HG02798 (cell line): ENCODE measurements at regions not wholly inside any gene's neighbourhood (a gene's known extent, or its start where the extent isn't known, plus 50 kb on each side); places are given as distances from the start of the nearest gene placed in this dataset.
"Not testable (repeated sequence)": the region's sequence is repeated elsewhere in the genome, so short reads cannot be mapped to it uniquely, and the experiment has no call there.

Experiments
- ATAC-seq: cut with Tn5 transposase; IDR thresholded peaks from one replicate; pipeline ENCODE4 v1.9.1; 2021; ENCODE audit warnings: mild to moderate bottlenecking; ENCODE audit not compliant: unreplicated experiment, poor library complexity

DNA sequence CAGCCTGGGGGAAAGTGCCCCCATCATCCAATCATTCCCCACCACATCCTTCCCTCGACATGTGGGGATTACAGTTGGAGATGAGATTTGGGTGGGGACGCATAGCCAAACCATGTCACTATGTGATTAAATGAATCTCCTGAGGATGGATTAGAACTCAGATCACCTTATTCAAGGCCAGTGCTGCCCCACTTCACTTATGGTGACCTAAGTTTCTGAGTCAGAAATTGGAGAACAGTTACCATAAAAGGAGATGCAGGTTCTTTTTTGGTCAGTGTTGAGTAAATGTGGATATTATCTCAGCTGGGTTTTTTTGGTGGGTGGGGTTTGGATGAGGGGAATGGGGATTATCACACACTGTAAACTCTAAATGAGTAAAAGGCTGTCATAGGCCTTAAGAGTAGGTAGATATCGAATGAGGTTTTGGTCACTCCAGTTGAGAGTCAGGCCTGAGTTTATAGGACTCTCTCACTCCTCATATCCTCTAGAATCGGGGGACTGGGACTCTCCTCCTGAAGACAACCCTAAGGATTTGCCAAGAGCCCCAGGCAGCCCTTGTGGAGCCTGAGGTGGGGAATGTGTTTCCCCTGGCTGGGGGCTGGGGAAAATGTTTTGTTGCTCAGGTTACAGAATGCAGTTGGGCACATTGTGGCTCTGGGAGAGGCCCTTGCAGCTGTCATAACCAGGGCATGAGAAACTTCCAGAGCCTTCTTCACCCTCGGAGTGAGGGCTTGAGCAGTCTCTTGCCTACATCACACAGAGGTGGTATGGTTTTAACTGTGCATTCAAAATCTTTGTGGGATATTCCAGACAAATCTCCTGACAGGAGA is 213.0 kb downstream of the BAMBI start:
- ATAC-seq, result no peak

DNA sequence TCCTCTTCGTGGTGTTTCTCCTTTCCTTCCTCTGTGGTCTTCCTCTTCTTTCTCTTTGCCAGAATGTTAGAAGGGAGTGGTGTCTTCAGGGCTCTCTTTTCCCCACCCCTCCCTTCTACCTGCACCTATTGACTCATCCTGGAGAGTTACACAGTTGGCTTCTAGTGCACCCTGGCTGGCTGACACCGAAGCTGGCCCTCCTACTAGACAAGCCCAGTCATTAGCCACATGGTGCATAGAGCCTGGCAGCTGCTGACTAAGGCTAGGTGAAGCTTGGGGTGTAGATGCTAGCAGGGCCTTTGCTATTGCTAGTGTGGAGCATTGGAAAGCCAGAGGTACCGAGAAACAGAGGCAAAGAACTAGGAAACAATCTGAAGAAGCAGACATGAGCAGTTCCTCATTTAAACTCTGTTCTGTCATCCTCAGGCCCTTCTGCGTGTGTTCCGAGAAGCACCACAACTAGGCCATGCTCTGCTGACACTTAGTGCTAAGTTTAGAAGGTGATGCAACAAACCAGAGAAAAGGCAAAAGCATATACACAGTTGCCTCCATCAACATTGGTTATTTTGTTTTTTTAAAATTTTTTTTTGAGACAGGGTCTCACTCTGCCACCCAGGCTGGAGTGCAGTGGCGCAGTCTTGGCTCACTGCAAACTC is 213.9 kb downstream of the BAMBI start:
- ATAC-seq, result no peak

DNA sequence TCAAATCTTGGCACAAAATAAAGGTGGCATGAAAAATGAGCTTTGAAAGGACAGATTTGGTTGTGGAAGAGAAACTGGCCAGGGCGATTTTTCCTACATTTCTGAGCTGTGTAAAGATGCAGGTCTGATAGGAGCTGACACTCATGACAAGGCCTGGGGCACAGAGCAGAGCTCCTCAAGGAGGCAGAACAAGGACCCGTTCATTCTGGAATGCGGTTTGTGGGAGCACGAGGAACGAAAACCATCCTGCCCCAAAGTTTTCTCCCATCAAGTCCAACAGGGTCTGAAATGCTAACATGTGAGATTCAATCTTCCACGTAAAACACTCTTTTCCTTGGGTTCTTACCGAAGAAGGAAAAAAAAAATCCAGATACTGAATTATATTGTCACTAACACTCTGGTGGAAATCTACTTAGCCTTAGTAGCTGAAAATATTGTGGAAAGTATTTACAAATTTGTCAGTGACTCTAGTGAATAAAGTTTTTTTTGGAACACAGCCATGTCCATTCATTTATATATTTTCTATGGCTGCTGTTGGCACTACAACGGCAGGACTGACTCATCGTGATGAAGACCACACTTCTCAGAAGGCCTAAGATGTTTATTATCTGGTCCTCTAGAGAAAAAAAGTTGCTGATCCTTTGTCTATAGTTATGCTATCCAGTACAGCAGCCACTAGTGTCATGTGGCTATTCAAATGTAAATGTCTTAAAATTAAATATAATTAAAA is 215.7 kb downstream of the BAMBI start:
- no peak for ATAC-seq

GRCh38 chr10:28894146-28894545 is 216.8 kb downstream of the BAMBI start:
- no peak for ATAC-seq

GRCh38 chr10:28895671-28896070 is 218.3 kb downstream of the BAMBI start:
- not testable (repeated sequence) for ATAC-seq

DNA sequence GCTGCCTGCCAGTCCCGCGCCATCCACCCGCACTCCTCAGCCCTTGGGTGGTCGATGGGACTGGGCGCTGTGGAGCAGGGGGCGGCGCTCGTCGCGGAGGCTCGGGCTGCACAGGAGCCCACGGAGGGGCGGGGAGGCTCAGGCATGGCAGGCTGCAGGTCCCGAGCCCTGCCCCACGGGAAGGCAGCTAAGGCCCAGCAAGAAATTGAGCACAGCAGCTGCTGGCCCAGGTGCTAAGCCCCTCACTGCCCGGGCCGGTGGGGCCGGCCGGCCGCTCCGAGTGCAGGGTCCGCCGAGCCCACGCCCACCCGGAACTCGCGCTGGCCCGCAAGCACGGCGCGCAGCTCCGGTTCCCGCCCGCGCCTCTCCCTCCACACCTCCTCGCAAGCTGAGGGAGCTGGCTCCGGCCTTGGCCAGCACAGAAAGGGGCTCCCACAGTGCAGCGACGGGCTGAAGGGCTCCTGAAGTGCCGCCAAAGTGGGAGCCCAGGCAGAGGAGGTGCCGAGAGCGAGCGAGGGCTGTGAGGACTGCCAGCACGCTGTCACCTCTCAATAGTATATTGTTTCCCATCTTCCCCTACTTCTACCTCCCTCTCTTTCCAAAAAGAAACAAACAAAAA is 219.6 kb downstream of the BAMBI start:
- ATAC-seq, result not testable (repeated sequence)

GRCh38 chr10:28897617-28898464 is 220.5 kb downstream of the BAMBI start:
- ATAC-seq, result no peak

DNA sequence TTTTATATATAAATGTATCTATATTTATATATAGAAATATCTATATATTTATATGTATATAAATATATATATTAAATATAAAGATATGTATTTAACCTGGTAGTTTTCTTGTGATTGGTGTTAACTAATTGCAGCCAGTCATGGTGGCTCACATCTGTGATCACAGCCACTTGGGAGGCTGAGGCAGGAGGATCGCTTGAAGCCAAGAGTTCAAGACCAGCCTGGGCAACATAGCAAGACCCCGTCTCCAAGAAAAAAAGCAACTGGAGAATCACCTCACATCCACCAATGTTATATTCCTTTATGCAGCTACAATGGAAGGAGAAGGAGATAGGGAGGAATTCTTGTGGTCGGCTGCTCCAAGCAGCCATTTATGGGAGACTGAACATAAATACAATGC is 224.9 kb downstream of the BAMBI start:
- ATAC-seq, result no peak

DNA sequence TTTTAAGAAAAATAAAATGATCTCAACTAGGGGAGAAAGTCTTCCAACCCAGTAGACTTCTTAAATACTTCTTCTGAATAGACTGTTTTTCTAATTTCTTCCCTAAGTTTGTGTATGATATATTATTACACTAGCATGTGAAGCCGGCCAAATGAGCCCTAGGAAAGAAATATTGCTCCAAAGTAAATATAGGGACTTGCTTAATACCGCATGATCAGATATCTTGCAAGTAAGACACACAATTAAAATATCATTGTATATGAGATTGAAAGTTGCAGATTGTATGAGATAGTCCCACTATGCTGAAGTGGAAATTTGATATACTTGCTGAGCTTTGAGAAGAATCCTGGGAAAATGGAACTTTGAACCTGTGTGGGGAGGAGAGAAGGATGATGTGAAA is 225.7 kb downstream of the BAMBI start:
- no peak for ATAC-seq

DNA sequence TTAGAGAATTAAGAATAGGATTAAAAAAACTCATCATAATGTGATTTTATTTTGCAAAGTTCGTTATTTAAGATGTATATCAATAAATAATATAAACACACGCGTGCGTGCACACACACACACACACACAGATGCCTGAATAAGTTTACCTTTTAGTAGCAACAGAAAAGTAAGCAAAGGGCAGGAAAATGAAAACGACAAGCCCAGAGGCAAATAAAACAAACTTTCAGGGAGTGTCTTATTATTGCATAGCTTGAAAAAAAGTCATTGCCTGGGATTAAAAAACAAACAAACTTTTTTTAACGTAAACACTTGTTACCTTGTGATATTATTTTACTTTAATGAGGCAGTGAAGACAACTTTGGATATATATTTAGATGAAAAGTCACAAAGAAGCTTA is 226.4 kb downstream of the BAMBI start:
- ATAC-seq, result no peak

GRCh38 chr10:28905371-28905770 is 228.1 kb downstream of the BAMBI start:
- no peak for ATAC-seq

DNA sequence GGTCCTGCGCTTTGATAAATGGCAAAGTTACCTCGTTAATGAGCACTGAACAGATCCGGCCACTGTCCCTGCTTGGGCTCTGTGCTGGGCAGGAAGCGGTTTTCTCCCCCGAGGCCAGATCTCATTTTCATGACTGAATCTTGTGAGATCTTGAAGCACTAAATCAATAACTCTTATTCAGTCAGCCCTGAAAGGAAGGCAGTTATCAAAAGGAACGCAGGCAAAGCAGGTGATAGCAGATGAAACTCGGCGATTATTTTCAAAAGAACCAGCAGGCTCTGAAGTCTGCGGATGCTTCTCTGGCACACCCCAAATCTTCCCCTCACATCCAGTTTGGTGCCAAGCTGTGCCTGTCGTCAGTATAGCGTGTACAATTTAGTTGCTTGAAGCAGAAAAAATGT is 228.7 kb downstream of the BAMBI start:
- no peak for ATAC-seq

- ATAC-seq, result no peak
Observed at GRCh38 chr10:28906415-28906814, 229.1 kb downstream of the BAMBI start.

GRCh38 chr10:28906934-28907333 is 229.6 kb downstream of the BAMBI start:
- ATAC-seq, result no peak

- no peak for ATAC-seq
Observed at GRCh38 chr10:28909875-28910274, 232.6 kb downstream of the BAMBI start.

- no peak for ATAC-seq
Observed at GRCh38 chr10:28910956-28911355, 233.6 kb downstream of the BAMBI start.

GRCh38 chr10:28911511-28911910 is 234.2 kb downstream of the BAMBI start:
- ATAC-seq, result not testable (repeated sequence)

DNA sequence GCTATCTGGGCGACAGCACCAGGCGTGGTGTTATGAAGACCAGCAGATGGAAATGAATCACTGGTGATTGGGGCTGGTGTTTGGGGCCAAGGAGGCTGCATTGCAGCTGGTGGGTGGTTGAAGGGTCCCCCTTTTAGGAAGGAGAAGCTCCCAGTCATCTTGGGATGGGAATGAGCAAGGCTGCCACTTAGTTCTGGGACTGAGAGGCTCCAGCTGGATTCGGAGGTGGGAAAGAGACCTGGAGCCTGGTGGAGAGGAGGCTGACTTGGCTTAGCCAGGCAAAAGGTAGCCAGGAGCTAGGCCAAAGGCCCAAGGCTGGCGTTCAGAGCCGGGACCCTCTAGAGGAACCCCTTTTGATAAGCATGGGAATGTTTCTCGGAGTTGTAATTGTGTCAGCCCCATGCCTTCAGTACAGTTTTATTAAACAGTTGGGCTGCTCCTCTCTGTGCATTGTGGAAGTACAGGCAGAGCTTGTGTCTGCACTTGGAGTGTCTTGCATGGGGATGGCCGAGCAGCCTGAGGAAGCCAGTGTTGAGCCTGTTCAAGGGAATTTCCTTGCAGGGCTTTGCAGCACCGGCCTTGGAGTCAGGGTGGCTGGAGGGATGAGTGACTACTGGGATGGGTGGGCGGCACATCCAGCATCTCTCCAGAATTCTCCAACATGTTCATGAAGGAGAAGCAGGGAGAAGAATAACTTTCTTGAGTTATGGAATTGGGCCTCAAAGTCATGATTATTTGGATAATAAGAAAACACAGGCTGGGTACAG is 234.9 kb downstream of the BAMBI start:
- no peak for ATAC-seq
